ENCODE measurements at regions not wholly inside any gene's neighbourhood (a gene's known extent, or its start where the extent isn't known, plus 50 kb on each side); places are given as distances from the start of the nearest gene placed in this dataset.

DNA sequence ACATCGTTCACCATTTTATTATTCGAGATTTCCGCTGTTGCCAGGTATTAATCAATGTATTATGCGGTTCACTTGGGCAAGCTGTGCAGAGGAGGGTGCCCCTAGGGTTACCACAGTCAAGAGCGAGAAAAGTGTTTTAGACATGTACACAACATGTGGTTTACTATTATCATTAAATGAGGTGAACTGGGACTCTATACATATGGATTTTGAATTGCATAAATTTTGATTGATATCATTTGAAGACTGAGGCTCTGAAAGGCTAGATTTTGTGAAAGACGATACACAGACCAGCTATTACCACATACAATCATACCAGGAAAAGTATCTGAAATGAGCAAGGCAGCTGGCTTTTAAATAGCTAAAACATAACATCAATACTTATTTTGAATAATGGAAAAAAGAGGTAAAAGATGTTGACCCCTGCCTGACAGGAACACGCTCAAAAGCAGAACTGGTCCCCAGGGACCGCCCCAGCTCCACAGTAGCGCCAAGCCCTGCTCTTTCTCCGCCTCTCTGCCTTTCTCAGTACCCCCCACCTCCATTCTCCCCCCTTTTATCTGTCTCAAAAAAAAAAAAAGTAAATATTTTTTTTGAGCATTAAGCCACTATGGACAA, 413.4 kb upstream of the MKI67 start:
- WGBS (ENCODE audit: low lambda C conversion rate): 63% methylated on average over 10 of the region's 10 CpGs
- Histone ChIP-seq H2AFZ (ENCODE audit: low read depth) (no peak overlapping the region), H3K27ac (ENCODE audit: low read depth in 2 of 2, low read length in 1 of 2) (no peak overlapping the region), H3F3A (replicated peaks; ENCODE audit: insufficient read depth) (no peaks in the 10 kb centered on the region), H4K20me1 (ENCODE audit: insufficient read depth) (no peaks in the 10 kb centered on the region), H3K9me2 (no peaks in the 10 kb centered on the region), H3K4me3 (ENCODE audit: low read depth in 2 of 2, low read length in 1 of 2) (no peak overlapping the region), H3K9me3 (no peaks in the 10 kb centered on the region; the same call in 1 of the 2 replicates), H3K9ac (no peak overlapping the region), H3K79me2 (ENCODE audit: insufficient read depth) (no peaks in the 10 kb centered on the region), H3K4me2 (no peak overlapping the region), H3K4me1 (ENCODE audit: control insufficient read depth in 1 of 2, insufficient read depth in 2 of 2, low read depth in 1 of 2, low read length in 1 of 2) (peaks cover 0 to 9% of the 10 kb centered on the region in 2 experiments; a peak in 1 of 4 replicates), H3K27me3 (ENCODE audit: insufficient read depth) (no peaks in the 10 kb centered on the region), H3K36me3 (replicated peaks in 1 of 2; ENCODE audit: control insufficient read depth in 1 of 2, insufficient read depth in 2 of 2, low read length in 1 of 2) (no peaks in the 10 kb centered on the region)
- TF ChIP-seq FOXM1 (IDR thresholded peaks at IDR 0.05; ENCODE audit: low read depth) (no peak), TCF12 (IDR thresholded peaks at IDR 0.05) (no peak), NRF1 (IDR thresholded peaks at IDR 0.05; ENCODE audit: low read depth, low read length) (no peak)
- TF ChIP-seq, protein P1, sequence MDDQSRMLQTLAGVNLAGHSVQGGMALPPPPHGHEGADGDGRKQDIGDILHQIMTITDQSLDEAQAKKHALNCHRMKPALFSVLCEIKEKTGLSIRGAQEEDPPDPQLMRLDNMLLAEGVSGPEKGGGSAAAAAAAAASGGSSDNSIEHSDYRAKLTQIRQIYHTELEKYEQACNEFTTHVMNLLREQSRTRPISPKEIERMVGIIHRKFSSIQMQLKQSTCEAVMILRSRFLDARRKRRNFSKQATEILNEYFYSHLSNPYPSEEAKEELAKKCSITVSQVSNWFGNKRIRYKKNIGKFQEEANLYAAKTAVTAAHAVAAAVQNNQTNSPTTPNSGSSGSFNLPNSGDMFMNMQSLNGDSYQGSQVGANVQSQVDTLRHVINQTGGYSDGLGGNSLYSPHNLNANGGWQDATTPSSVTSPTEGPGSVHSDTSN (IDR thresholded peaks at IDR 0.05): no peak
- TF ChIP-seq, protein P2, sequence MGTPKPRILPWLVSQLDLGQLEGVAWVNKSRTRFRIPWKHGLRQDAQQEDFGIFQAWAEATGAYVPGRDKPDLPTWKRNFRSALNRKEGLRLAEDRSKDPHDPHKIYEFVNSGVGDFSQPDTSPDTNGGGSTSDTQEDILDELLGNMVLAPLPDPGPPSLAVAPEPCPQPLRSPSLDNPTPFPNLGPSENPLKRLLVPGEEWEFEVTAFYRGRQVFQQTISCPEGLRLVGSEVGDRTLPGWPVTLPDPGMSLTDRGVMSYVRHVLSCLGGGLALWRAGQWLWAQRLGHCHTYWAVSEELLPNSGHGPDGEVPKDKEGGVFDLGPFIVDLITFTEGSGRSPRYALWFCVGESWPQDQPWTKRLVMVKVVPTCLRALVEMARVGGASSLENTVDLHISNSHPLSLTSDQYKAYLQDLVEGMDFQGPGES (IDR thresholded peaks at IDR 0.05; ENCODE audit: low read depth, low read length): no peak
- TF ChIP-seq, protein P3, sequence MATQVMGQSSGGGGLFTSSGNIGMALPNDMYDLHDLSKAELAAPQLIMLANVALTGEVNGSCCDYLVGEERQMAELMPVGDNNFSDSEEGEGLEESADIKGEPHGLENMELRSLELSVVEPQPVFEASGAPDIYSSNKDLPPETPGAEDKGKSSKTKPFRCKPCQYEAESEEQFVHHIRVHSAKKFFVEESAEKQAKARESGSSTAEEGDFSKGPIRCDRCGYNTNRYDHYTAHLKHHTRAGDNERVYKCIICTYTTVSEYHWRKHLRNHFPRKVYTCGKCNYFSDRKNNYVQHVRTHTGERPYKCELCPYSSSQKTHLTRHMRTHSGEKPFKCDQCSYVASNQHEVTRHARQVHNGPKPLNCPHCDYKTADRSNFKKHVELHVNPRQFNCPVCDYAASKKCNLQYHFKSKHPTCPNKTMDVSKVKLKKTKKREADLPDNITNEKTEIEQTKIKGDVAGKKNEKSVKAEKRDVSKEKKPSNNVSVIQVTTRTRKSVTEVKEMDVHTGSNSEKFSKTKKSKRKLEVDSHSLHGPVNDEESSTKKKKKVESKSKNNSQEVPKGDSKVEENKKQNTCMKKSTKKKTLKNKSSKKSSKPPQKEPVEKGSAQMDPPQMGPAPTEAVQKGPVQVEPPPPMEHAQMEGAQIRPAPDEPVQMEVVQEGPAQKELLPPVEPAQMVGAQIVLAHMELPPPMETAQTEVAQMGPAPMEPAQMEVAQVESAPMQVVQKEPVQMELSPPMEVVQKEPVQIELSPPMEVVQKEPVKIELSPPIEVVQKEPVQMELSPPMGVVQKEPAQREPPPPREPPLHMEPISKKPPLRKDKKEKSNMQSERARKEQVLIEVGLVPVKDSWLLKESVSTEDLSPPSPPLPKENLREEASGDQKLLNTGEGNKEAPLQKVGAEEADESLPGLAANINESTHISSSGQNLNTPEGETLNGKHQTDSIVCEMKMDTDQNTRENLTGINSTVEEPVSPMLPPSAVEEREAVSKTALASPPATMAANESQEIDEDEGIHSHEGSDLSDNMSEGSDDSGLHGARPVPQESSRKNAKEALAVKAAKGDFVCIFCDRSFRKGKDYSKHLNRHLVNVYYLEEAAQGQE (IDR thresholded peaks at IDR 0.05; ENCODE audit: low read depth, low read length): no peak
- DNase-seq: no peak
- POLR2A ChIA-PET: no interaction called here
- CTCF ChIA-PET: interaction anchor here (0.8 to 2.7 kb wide), 3 partner anchors 10 to 1429 kb away, joined by 3 to 9 read pairs (median 8); no protein-coding TSS in a partner anchor

DNA sequence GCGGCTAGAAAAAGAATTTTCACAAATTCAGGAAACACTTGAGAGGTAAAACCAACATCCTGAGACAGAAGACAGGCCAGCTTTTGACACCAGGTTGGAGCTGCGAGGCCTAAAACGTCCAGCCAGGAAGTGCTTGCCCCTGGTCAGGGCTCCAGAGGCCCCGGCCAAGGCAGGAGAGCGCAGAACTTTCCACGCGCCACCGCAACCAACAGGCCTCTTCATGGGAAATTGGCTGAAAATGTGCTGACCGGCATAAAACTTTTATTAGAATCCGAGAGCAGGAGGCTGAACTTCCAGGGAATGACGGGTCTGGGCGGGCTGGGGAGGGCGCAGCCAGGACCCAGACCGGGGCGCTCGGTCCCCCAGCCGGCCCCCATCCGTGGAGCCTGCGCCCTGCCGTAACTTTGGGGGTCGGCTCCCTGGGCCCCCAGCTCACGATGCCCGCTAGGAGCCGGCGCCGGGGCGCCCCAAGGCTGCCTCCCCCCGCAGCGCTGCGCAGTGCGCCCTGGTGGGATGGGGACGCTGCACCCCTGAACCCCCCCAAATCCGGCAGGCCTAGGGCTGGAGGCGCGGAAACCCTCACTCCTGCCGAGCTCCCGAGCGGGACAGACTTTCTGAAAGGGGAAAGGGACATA, 414.0 kb upstream of the MKI67 start:
- POLR2A ChIA-PET: no interaction called here
- H4K20me1 ChIP-seq (ENCODE audit: insufficient read depth): no peaks in the 10 kb centered on the region
- CTCF ChIA-PET: interaction anchor here (0.7 to 2.7 kb wide), 7 partner anchors 9 to 1428 kb away, joined by 3 to 9 read pairs (median 3); no protein-coding TSS in a partner anchor
- H3K36me3 ChIP-seq (replicated peaks in 1 of 2; ENCODE audit: control insufficient read depth in 1 of 2, insufficient read depth in 2 of 2, low read length in 1 of 2): no peaks in the 10 kb centered on the region
- no peaks in the 10 kb centered on the region for H3K9me2 ChIP-seq
- no peaks in the 10 kb centered on the region for H3K27me3 ChIP-seq (ENCODE audit: insufficient read depth)
- H3K27ac ChIP-seq (ENCODE audit: low read depth in 2 of 2, low read length in 1 of 2): no peak overlapping the region
- TF ChIP-seq RAD21 (IDR thresholded peaks at IDR 0.05; ENCODE audit: low read length): no peak
- TF ChIP-seq JUND (IDR thresholded peaks at IDR 0.05): no peak
- no peak for TF ChIP-seq GABPA (IDR thresholded peaks at IDR 0.05; ENCODE audit: low read depth)
- TF ChIP-seq, protein P4, sequence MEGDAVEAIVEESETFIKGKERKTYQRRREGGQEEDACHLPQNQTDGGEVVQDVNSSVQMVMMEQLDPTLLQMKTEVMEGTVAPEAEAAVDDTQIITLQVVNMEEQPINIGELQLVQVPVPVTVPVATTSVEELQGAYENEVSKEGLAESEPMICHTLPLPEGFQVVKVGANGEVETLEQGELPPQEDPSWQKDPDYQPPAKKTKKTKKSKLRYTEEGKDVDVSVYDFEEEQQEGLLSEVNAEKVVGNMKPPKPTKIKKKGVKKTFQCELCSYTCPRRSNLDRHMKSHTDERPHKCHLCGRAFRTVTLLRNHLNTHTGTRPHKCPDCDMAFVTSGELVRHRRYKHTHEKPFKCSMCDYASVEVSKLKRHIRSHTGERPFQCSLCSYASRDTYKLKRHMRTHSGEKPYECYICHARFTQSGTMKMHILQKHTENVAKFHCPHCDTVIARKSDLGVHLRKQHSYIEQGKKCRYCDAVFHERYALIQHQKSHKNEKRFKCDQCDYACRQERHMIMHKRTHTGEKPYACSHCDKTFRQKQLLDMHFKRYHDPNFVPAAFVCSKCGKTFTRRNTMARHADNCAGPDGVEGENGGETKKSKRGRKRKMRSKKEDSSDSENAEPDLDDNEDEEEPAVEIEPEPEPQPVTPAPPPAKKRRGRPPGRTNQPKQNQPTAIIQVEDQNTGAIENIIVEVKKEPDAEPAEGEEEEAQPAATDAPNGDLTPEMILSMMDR (IDR thresholded peaks at IDR 0.05): no peak
- no peak for TF ChIP-seq YY1 (IDR thresholded peaks at IDR 0.05; ENCODE audit: low read depth)
- no peak for TF ChIP-seq POLR2AphosphoS5 (IDR thresholded peaks at IDR 0.05; ENCODE audit: low read depth, low read length)
- TF ChIP-seq, protein P5, sequence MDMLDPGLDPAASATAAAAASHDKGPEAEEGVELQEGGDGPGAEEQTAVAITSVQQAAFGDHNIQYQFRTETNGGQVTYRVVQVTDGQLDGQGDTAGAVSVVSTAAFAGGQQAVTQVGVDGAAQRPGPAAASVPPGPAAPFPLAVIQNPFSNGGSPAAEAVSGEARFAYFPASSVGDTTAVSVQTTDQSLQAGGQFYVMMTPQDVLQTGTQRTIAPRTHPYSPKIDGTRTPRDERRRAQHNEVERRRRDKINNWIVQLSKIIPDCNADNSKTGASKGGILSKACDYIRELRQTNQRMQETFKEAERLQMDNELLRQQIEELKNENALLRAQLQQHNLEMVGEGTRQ (IDR thresholded peaks at IDR 0.05; ENCODE audit: borderline replicate concordance, low read depth, low read length): no peak
- TF ChIP-seq, protein P3 (IDR thresholded peaks at IDR 0.05; ENCODE audit: low read depth, low read length): no peak
- H3K4me2 ChIP-seq: no peak overlapping the region
- H3F3A ChIP-seq (replicated peaks; ENCODE audit: insufficient read depth): no peaks in the 10 kb centered on the region
- H3K9me3 ChIP-seq: no peaks in the 10 kb centered on the region; the same call in 1 of the 2 replicates
- H3K4me1 ChIP-seq (ENCODE audit: control insufficient read depth in 1 of 2, insufficient read depth in 2 of 2, low read depth in 1 of 2, low read length in 1 of 2): peaks cover 0 to 9% of the 10 kb centered on the region in 2 experiments; a peak in 1 of 4 replicates
- no peak overlapping the region for H2AFZ ChIP-seq (ENCODE audit: low read depth)
- peak; percentile 59 for DNase-seq
- no peak overlapping the region for H3K4me3 ChIP-seq (ENCODE audit: low read depth in 2 of 2, low read length in 1 of 2)
- 67% methylated on average over 15 of the region's 38 CpGs for WGBS (ENCODE audit: low lambda C conversion rate)
- H3K9ac ChIP-seq: no peak overlapping the region
- H3K79me2 ChIP-seq (ENCODE audit: insufficient read depth): no peaks in the 10 kb centered on the region
